ENCODE measurements at regions not wholly inside any gene's neighbourhood (a gene's known extent, or its start where the extent isn't known, plus 50 kb on each side); places are given as distances from the start of the nearest gene placed in this dataset.

DNA sequence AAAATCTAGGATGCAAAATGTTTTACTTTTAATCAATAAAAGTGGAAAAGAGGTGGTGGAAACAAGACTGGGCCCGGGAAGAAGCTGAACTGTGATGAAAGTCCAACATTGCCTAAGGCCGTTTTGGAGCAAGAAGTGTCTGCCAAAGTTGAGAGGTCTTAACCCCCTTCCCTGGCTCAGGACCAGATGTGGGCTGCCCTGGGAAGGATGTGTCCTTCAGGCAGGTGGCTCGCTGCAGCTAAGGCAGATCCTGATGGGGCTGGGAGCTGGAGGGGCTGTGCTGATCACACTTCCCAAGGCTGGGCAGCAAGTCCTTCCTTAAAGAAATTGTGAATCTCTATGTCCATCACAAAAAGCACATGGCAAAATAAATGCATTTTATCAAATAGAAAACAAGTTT is 581.6 kb downstream of the GALC start:
- Histone ChIP-seq H3K27me3 (ENCODE audit: control insufficient read depth, insufficient read depth, low read length) (no peaks in the 10 kb centered on the region), H3K4me1 (ENCODE audit: control insufficient read depth, insufficient read depth, low read length) (no peaks in the 10 kb centered on the region), H3K4me3 (ENCODE audit: low read length) (no peak overlapping the region), H3K27ac (ENCODE audit: low read length) (no peak overlapping the region), H3K36me3 (ENCODE audit: control insufficient read depth, insufficient read depth, low read length) (no peaks in the 10 kb centered on the region), H3K9me3 (ENCODE audit: control insufficient read depth, low read depth, low read length) (no peaks in the 10 kb centered on the region)
- DNase-seq: no peak
- WGBS (ENCODE audit: insufficient coverage, low lambda C conversion rate): no CpG with 5 or more reads among the region's 3 CpGs

- no peaks in the 10 kb centered on the region for H3K9me3 ChIP-seq (ENCODE audit: control insufficient read depth, low read depth, low read length)
- no peaks in the 10 kb centered on the region for H3K4me1 ChIP-seq (ENCODE audit: control insufficient read depth, insufficient read depth, low read length)
- H3K27ac ChIP-seq (ENCODE audit: low read length): no peak overlapping the region
These were observed 583.6 kb downstream of the GALC start for GRCh38 chr14:87409393-87409792.

DNA sequence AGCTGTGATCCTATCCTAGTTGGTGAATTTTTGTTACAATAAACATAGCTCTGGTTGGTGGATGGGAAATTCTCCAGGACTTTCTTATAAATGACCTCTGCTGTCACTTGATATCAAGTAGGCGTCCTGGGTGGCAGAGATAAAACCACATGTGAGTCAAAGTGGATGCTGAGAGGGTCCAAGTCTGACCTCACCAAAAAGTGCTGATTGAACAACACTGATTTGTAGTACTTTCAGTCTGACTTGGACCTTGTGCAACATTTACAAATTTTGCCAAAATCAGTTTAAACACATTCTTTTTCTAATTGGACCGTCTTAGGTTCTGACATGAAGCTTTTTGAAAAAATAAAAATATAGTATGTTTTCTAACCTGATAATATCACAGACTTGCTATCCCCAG is 585.6 kb downstream of the GALC start:
- DNase-seq: no peak

More at GRCh38 chr14:87409393-87409792, 583.6 kb downstream of the GALC start:
- DNase-seq: no peak
- H3K4me3 ChIP-seq (ENCODE audit: low read length): no peak overlapping the region
- H3K36me3 ChIP-seq (ENCODE audit: control insufficient read depth, insufficient read depth, low read length): no peaks in the 10 kb centered on the region
- no peaks in the 10 kb centered on the region for H3K27me3 ChIP-seq (ENCODE audit: control insufficient read depth, insufficient read depth, low read length)

DNA sequence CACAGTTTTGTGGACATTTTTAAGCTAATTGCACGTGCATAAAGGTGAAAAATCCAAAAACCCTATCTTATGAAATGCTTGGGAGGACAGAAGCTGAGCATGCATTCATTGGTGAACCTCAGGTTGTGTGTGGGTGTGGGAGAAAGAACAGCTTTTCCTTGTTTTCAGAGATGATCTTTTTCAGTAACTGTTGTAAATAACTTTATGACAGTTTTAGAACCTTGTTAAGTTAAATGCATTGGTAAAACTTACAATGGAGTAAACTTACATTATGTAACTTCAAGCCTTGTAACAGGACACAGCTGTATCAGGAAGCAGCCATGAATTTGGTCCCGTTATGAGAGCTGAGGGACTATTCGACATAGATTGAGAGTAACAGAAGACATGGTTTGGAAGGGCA is 587.4 kb downstream of the GALC start:
- no peaks in the 10 kb centered on the region for H3K4me1 ChIP-seq (ENCODE audit: control insufficient read depth, insufficient read depth, low read length)
- no peak for DNase-seq
- no peak overlapping the region for H3K4me3 ChIP-seq (ENCODE audit: low read length)
- no peak overlapping the region for H3K27ac ChIP-seq (ENCODE audit: low read length)
- no peaks in the 10 kb centered on the region for H3K36me3 ChIP-seq (ENCODE audit: control insufficient read depth, insufficient read depth, low read length)
- H3K9me3 ChIP-seq (ENCODE audit: control insufficient read depth, low read depth, low read length): no peaks in the 10 kb centered on the region
- WGBS (ENCODE audit: insufficient coverage, low lambda C conversion rate): 43% methylated on average over 1 of the region's 3 CpGs
- H3K27me3 ChIP-seq (ENCODE audit: control insufficient read depth, insufficient read depth, low read length): no peaks in the 10 kb centered on the region

More for the DNA sequence above, 585.6 kb downstream of the GALC start:
- Histone ChIP-seq H3K27me3 (ENCODE audit: control insufficient read depth, insufficient read depth, low read length) (no peaks in the 10 kb centered on the region), H3K36me3 (ENCODE audit: control insufficient read depth, insufficient read depth, low read length) (no peaks in the 10 kb centered on the region), H3K4me3 (ENCODE audit: low read length) (no peak overlapping the region), H3K27ac (ENCODE audit: low read length) (no peak overlapping the region), H3K4me1 (ENCODE audit: control insufficient read depth, insufficient read depth, low read length) (no peaks in the 10 kb centered on the region), H3K9me3 (ENCODE audit: control insufficient read depth, low read depth, low read length) (no peaks in the 10 kb centered on the region)
- WGBS (ENCODE audit: insufficient coverage, low lambda C conversion rate): no CpG with 5 or more reads among the region's 2 CpGs

- Histone ChIP-seq H3K27ac (ENCODE audit: low read length) (no peak overlapping the region), H3K27me3 (ENCODE audit: control insufficient read depth, insufficient read depth, low read length) (no peaks in the 10 kb centered on the region), H3K36me3 (ENCODE audit: control insufficient read depth, insufficient read depth, low read length) (no peaks in the 10 kb centered on the region), H3K9me3 (ENCODE audit: control insufficient read depth, low read depth, low read length) (no peaks in the 10 kb centered on the region), H3K4me3 (ENCODE audit: low read length) (no peak overlapping the region), H3K4me1 (ENCODE audit: control insufficient read depth, insufficient read depth, low read length) (no peaks in the 10 kb centered on the region)
- no peak for DNase-seq
- 74% methylated on average over 2 of the region's 4 CpGs for WGBS (ENCODE audit: insufficient coverage, low lambda C conversion rate)
These were observed 595.5 kb downstream of the GALC start for GRCh38 chr14:87397499-87397898.

DNA sequence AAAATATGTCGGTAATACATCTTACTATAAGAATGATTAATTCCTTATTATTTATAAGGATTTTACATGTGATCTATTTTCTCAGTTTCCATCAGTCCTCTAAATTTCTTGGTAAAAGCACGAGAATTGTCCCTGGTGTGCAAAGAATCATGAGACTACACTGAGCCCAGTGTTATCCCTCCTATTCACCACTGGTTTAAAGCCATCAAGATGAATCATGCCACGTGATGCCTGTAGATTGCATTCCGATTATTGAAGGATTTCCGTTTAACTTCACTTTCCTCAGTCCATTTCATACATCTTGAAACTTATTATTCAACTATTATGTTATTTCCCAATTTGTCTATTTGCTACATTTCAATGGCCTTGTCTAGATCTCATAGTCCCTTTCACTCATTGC is 601.9 kb downstream of the GALC start:
- no peak for DNase-seq
- no peaks in the 10 kb centered on the region for H3K9me3 ChIP-seq (ENCODE audit: control insufficient read depth, low read depth, low read length)
- H3K36me3 ChIP-seq (ENCODE audit: control insufficient read depth, insufficient read depth, low read length): no peaks in the 10 kb centered on the region
- H3K4me1 ChIP-seq (ENCODE audit: control insufficient read depth, insufficient read depth, low read length): no peaks in the 10 kb centered on the region
- H3K27ac ChIP-seq (ENCODE audit: low read length): no peak overlapping the region
- no peak overlapping the region for H3K4me3 ChIP-seq (ENCODE audit: low read length)
- no peaks in the 10 kb centered on the region for H3K27me3 ChIP-seq (ENCODE audit: control insufficient read depth, insufficient read depth, low read length)
- WGBS (ENCODE audit: insufficient coverage, low lambda C conversion rate): 87% methylated on average over 3 of the region's 5 CpGs

DNA sequence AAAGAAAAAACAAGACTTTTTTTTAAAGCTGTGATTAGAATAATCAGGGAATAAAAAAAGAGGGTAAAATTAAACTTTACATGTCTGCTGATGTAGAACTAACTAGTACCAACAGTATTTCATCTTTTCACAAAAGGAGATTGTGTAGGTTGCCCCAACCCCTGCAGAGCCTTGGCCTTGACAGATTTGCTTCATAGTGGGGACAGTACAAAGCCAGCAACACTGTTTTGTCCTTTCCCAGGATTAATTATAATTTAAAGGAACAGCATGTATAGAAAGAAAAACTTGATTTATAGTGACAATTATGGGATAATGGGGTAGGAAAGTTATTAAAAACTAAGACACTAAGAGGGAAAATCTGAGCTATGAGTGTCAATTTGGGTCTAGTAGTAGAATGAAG is 604.0 kb downstream of the GALC start:
- Histone ChIP-seq H3K9me3 (ENCODE audit: control insufficient read depth, low read depth, low read length) (no peaks in the 10 kb centered on the region), H3K27ac (ENCODE audit: low read length) (no peak overlapping the region), H3K27me3 (ENCODE audit: control insufficient read depth, insufficient read depth, low read length) (no peaks in the 10 kb centered on the region), H3K4me1 (ENCODE audit: control insufficient read depth, insufficient read depth, low read length) (no peaks in the 10 kb centered on the region), H3K4me3 (ENCODE audit: low read length) (no peak overlapping the region), H3K36me3 (ENCODE audit: control insufficient read depth, insufficient read depth, low read length) (no peaks in the 10 kb centered on the region)
- DNase-seq: no peak

DNA sequence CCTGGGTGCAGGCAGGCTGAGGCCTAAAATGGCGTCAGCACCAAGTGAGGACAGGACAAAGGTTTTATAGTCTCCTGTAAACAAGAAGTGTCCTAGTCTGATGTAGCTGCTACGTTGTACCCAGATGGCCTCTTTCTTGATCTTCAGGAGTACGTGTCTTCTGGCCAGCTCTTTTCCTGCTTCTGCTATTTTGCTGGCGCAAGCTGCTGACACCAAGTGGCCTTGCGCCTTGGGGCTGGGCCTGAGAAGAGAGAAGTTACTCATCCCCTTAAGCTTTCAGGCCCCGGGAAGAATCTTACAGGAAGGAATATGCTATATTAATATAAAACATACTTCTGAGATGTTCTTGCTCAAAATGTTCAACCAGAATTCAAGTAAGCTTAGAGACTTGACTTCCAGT is 605.2 kb downstream of the GALC start:
- Histone ChIP-seq H3K36me3 (ENCODE audit: control insufficient read depth, insufficient read depth, low read length) (no peaks in the 10 kb centered on the region), H3K4me3 (ENCODE audit: low read length) (no peak overlapping the region), H3K27ac (ENCODE audit: low read length) (no peak overlapping the region), H3K9me3 (ENCODE audit: control insufficient read depth, low read depth, low read length) (no peaks in the 10 kb centered on the region), H3K27me3 (ENCODE audit: control insufficient read depth, insufficient read depth, low read length) (no peaks in the 10 kb centered on the region), H3K4me1 (ENCODE audit: control insufficient read depth, insufficient read depth, low read length) (no peaks in the 10 kb centered on the region)
- 100% methylated on average over 1 of the region's 6 CpGs for WGBS (ENCODE audit: insufficient coverage, low lambda C conversion rate)
- no peak for DNase-seq

GRCh38 chr14:87386524-87386923 is 606.5 kb downstream of the GALC start:
- Histone ChIP-seq H3K27me3 (ENCODE audit: control insufficient read depth, insufficient read depth, low read length) (no peaks in the 10 kb centered on the region), H3K4me3 (ENCODE audit: low read length) (no peak overlapping the region), H3K36me3 (ENCODE audit: control insufficient read depth, insufficient read depth, low read length) (no peaks in the 10 kb centered on the region), H3K9me3 (ENCODE audit: control insufficient read depth, low read depth, low read length) (no peaks in the 10 kb centered on the region), H3K4me1 (ENCODE audit: control insufficient read depth, insufficient read depth, low read length) (no peaks in the 10 kb centered on the region), H3K27ac (ENCODE audit: low read length) (no peak overlapping the region)
- DNase-seq: no peak

DNA sequence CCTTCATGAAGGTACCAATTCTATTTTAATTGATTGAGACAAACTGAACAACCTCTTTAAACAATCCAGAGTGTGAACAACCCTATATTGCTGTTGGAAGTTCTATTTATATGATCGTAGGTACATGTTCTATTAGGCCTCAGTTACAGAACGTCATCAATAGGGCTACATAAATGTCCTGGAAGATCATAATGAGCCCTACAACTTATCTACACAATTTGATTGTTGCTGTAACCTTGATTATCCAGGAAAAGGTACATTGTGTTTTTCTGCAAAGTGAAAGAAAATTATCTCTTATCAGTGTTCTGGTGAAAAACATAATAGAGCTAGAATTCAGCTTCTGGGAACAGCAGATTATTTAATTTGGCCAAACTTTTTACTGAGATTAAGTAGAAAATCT is 612.9 kb downstream of the GALC start:
- H3K36me3 ChIP-seq (ENCODE audit: control insufficient read depth, insufficient read depth, low read length): no peaks in the 10 kb centered on the region
- no peak overlapping the region for H3K4me3 ChIP-seq (ENCODE audit: low read length)
- no peaks in the 10 kb centered on the region for H3K9me3 ChIP-seq (ENCODE audit: control insufficient read depth, low read depth, low read length)
- 65% methylated on average over 2 of the region's 2 CpGs for WGBS (ENCODE audit: insufficient coverage, low lambda C conversion rate)
- no peaks in the 10 kb centered on the region for H3K4me1 ChIP-seq (ENCODE audit: control insufficient read depth, insufficient read depth, low read length)
- no peak overlapping the region for H3K27ac ChIP-seq (ENCODE audit: low read length)
- no peak for DNase-seq
- H3K27me3 ChIP-seq (ENCODE audit: control insufficient read depth, insufficient read depth, low read length): no peaks in the 10 kb centered on the region

DNA sequence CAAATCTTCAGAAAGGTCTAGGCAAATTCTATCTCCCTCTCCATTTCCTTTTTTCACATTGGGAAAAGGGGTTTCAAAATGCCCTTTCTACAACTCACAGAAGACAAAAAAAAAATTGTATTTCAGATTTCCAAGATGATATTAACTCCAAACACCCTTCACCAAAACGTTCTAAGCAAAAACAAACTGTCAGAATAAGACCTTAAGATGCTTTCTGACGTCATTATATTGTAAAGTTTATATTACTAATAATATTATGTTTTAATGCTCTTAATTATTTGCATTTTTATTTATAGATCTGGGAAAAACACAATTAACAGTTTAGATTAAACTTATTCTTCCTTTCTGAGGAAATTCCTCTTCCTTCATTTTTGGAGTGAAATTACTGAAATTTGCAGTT is 624.2 kb downstream of the GALC start:
- no peaks in the 10 kb centered on the region for H3K27me3 ChIP-seq (ENCODE audit: control insufficient read depth, insufficient read depth, low read length)
- H3K36me3 ChIP-seq (ENCODE audit: control insufficient read depth, insufficient read depth, low read length): no peaks in the 10 kb centered on the region
- H3K9me3 ChIP-seq (ENCODE audit: control insufficient read depth, low read depth, low read length): no peaks in the 10 kb centered on the region
- no peak overlapping the region for H3K27ac ChIP-seq (ENCODE audit: low read length)
- H3K4me1 ChIP-seq (ENCODE audit: control insufficient read depth, insufficient read depth, low read length): no peaks in the 10 kb centered on the region
- DNase-seq: no peak
- WGBS (ENCODE audit: insufficient coverage, low lambda C conversion rate): no CpG with 5 or more reads among the region's 2 CpGs
- H3K4me3 ChIP-seq (ENCODE audit: low read length): no peak overlapping the region

Data from large intestine (tissue), 3 donors.